Testis (tissue), 2 donors: ENCODE measurements at regions not wholly inside any gene's neighbourhood (a gene's known extent, or its start where the extent isn't known, plus 50 kb on each side); places are given as distances from the start of the nearest gene placed in this dataset.

Experiments used
- CTCF ChIP-seq, 3 experiments: fragments of 450-650 bp in 2 of 3; fragments of 200-600 bp in 1 of 3; sonication (generic) in 1 of 3; IDR thresholded peaks; one replicate each; pipeline ENCODE4 v1.5.1; 2016 to 2019; ENCODE audit warnings: antibody characterized with exemption in 3 of 3, mild to moderate bottlenecking in 2 of 3, moderate library complexity in 1 of 3
- POLR2A ChIP-seq: fragments of 450-650 bp; IDR thresholded peaks from one replicate; pipeline ENCODE4 v1.6.1; 2017; ENCODE audit warnings: antibody characterized with exemption, mild to moderate bottlenecking, moderate library complexity

GRCh38 chr3:153097213-153097612 lies 64.8 kb upstream of the RAP2B start:
- no peak for TF ChIP-seq CTCF (IDR thresholded peaks at IDR 0.05)
- no peak for TF ChIP-seq POLR2A
